GM12865 (cell line): ENCODE measurements at regions not wholly inside any gene's neighbourhood (a gene's known extent, or its start where the extent isn't known, plus 50 kb on each side); places are given as distances from the start of the nearest gene placed in this dataset.

ENCODE experiments used
- DNase-seq: peaks from one replicate; pipeline ENCODE4 v3.0.0; 2010; ENCODE audit warnings: low read depth
- H3K4me3 ChIP-seq: 2 replicates; pipeline ENCODE4 v1.5.1; 2011; ENCODE audit warnings: mild to moderate bottlenecking, low read depth, low read length, control low read depth
- TF ChIP-seq, protein P1 (sequence below): IDR thresholded peaks from 2 replicates; pipeline ENCODE4 v1.5.1; 2011; ENCODE audit warnings: low read length, control low read depth, low read depth, inconsistent platforms; ENCODE audit not compliant: insufficient read depth; ENCODE audit errors: missing control alignments

DNA sequence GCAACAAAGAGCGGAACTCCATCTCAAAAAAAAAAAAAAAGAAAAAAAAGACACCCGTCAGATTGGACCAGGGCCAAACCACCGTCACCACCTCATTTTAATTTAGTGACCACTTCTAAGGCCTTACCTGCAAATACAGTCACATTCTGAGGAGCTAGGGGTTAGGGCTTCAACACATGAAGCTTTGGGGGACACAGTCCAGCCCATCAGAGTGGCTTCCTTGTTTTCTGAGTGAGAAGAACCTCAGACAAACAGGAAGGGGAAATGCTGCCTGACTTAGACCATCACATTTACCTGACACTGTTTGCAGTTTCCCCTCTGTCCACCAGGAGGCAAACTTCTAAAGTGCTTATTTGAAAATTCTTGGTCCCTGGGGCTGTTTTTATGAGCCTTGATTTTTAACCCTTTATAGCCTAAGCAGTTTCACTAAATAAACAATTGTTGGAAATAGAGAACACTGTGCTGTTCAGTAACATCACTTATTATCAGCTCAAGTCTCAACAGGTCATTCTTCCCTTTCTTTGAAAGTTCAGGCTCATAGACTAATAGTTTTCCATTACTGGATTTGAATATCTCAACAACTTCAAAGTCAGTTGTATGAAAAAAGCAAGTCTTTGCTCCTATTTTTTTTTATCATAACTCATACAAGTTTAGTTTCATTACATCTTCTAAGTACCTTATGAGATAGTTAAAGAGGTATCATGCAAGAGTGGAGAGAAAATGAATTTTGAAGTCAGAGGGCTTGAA, 74.9 kb upstream of the WASF3 start:
- DNase-seq, result peak; percentile 81
- no peak overlapping the region for H3K4me3 ChIP-seq
- TF ChIP-seq, protein P1, sequence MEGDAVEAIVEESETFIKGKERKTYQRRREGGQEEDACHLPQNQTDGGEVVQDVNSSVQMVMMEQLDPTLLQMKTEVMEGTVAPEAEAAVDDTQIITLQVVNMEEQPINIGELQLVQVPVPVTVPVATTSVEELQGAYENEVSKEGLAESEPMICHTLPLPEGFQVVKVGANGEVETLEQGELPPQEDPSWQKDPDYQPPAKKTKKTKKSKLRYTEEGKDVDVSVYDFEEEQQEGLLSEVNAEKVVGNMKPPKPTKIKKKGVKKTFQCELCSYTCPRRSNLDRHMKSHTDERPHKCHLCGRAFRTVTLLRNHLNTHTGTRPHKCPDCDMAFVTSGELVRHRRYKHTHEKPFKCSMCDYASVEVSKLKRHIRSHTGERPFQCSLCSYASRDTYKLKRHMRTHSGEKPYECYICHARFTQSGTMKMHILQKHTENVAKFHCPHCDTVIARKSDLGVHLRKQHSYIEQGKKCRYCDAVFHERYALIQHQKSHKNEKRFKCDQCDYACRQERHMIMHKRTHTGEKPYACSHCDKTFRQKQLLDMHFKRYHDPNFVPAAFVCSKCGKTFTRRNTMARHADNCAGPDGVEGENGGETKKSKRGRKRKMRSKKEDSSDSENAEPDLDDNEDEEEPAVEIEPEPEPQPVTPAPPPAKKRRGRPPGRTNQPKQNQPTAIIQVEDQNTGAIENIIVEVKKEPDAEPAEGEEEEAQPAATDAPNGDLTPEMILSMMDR, result peak; percentile 77

DNA sequence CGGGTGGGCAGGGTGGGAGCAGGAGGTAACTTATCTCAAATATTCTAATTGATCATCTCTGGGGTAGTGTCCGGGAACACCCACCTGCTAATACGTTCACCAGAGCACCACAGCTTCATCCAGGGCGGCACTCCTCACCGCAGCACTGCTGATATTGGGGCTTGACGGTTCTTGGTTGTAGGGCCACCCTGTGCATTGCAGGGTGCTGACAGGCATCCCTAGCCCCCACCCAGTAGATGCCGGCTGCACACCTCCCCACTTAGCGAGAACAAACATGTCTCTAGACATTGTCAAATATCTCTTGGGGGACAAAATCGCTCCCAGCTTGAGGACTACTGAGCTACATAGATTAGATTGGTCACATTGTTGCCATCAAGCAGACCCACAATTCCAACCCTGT, 73.9 kb upstream of the WASF3 start:
- TF ChIP-seq, protein P1, result no peak
- DNase-seq, result no peak
- no peak overlapping the region for H3K4me3 ChIP-seq

DNA sequence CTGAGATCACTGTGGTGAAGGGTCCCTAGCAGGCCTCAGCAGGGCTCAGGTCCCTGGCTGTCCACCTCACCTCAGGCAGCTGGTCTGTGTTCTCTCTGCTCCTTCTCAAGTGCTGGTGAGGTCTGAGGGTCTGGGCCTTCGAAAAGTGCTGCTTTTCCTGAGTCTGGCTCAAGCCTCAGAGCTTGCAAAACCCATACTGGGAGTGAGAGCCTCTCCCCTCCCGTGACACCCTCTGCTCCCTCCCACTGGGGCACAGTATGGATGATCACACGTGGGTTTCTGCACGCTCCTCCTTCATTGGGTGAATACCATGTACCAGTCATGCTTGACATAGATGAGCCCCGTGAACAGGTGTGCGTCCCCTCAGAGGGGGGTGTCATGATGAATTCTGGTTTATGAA, 73.3 kb upstream of the WASF3 start:
- DNase-seq, result no peak
- TF ChIP-seq, protein P1, result no peak
- H3K4me3 ChIP-seq, result no peak overlapping the region

DNA sequence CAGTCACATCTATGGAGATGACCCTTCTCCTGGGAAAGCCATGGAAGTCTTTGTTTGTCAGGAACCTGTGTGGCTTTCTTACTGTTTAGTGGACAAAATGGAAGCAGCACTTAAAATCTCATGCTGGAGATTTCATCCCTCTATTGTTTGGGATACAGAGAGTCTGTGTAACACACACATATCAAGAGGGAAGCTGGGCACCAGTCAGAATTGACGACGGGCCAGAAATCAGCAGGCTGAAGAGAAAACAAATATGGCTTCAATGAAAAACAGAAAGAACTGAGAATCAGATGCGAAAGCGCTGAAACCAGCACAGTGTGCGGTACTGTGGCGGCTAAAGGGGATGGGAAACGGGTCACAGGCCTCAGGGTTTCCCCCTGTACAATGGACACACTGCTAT, 72.2 kb upstream of the WASF3 start:
- TF ChIP-seq, protein P1, result no peak
- no peak overlapping the region for H3K4me3 ChIP-seq
- no peak for DNase-seq

DNA sequence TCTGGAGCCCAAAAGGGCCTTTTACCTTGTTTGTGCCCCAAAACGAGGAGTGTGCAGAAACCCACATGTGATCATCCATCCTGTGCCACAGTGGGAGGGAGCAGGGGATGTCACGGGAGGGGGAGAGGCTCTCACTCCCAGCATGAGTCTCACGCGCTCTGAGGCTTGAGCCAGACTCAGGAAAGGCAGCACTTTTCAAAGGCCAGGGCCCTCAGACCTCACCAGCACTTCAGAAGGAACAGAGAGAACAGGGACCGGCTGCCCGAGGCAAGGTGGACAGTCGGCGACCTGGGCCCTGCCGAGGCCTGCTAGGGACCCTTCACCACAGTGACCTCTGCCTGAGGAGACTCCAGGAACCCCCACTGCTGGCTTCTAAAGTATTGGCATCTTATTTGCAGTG, 71.7 kb upstream of the WASF3 start:
- TF ChIP-seq, protein P1, result no peak
- no peak overlapping the region for H3K4me3 ChIP-seq
- no peak for DNase-seq

DNA sequence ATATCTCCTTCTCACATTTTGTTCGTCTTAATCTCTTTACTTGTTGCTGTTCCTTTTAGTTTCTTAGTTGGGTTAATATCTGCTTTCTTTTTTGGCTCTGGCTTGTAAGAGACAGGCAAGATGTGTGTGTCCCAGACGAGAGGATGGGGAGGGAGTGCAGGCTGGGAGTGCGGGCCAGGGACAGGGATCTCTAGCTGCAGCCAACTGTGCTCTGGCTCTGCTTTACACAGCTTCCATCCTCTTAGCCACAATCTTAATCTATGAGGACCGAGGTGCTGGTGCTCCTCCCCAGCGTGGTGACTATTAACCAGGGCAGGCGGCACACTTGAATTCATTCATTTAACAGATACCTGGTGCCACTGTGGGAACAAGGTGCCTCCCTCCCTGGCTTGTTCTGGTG, 70.9 kb upstream of the WASF3 start:
- H3K4me3 ChIP-seq, result no peak overlapping the region
- DNase-seq, result no peak
- TF ChIP-seq, protein P1, result no peak

DNA sequence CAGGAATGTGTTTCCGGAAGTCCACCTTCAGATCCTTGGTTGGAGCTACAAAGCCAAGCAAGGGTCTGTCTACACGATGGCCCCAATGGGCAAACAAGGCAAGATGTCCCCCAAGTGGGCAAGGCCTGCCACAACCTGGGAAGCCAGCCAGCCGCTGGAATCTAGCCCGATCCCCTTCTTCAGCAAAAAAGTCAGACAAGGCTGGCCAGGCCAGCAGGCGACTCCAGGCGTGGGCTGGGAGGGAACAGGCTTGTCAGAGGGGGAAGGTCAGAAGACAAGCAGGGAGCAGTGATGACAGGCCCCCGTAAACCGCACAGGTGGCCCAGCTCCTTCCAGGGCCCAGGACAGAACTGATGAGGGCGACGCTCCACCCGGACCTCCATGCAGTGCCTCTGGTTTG, 69.7 kb upstream of the WASF3 start:
- no peak overlapping the region for H3K4me3 ChIP-seq
- no peak for DNase-seq
- TF ChIP-seq, protein P1, result no peak
